Renal cortical epithelial cell (primary cell): ENCODE measurements at regions not wholly inside any gene's neighbourhood (a gene's known extent, or its start where the extent isn't known, plus 50 kb on each side); places are given as distances from the start of the nearest gene placed in this dataset.
A peak's percentile ranks its signal among the peaks of the same experiment; 100 is the strongest.

ENCODE experiments used
- DNase-seq: peaks from one replicate; pipeline ENCODE4 v3.0.0-alpha.2; 2011; ENCODE audit warnings: low read depth

- peak; percentile 20 for DNase-seq
Measured at GRCh38 chr11:26777372-26777808, 55.5 kb upstream of the SLC5A12 start.

- DNase-seq: peak; percentile 59
Measured at GRCh38 chr11:26778000-26778757, 56.3 kb upstream of the SLC5A12 start.

- DNase-seq: no peak
Measured at GRCh38 chr11:26779074-26779865, 57.4 kb upstream of the SLC5A12 start.

GRCh38 chr11:26780376-26781085 lies 58.7 kb upstream of the SLC5A12 start:
- DNase-seq: no peak

GRCh38 chr11:26782220-26782965 lies 60.5 kb upstream of the SLC5A12 start:
- DNase-seq: no peak

- DNase-seq: no peak
Measured at GRCh38 chr11:26783997-26784396, 62.1 kb upstream of the SLC5A12 start.

- no peak for DNase-seq
Measured at GRCh38 chr11:26790738-26791137, 68.9 kb upstream of the SLC5A12 start.

- no peak for DNase-seq
Measured at GRCh38 chr11:26792941-26793340, 71.1 kb upstream of the SLC5A12 start.

GRCh38 chr11:26793487-26793886 lies 71.6 kb upstream of the SLC5A12 start:
- no peak for DNase-seq

GRCh38 chr11:26801601-26802000 lies 79.7 kb upstream of the SLC5A12 start:
- no peak for DNase-seq

GRCh38 chr11:26805001-26805400 lies 83.1 kb upstream of the SLC5A12 start:
- DNase-seq: no peak

- peak; percentile 10 for DNase-seq
Measured at GRCh38 chr11:26806219-26806618, 84.4 kb upstream of the SLC5A12 start.

- peak; percentile 71 for DNase-seq
Measured at GRCh38 chr11:26820739-26821138, 98.9 kb upstream of the SLC5A12 start.

GRCh38 chr11:26823963-26824362 lies 102.1 kb upstream of the SLC5A12 start:
- DNase-seq: no peak

- peak; percentile 92 for DNase-seq
Measured at GRCh38 chr11:26827567-26828081, 105.8 kb upstream of the SLC5A12 start.

GRCh38 chr11:26828288-26828687 lies 106.4 kb upstream of the SLC5A12 start:
- DNase-seq: peak; percentile 47

GRCh38 chr11:26830218-26830617 lies 108.4 kb upstream of the SLC5A12 start:
- no peak for DNase-seq

GRCh38 chr11:26830757-26831156 lies 108.9 kb upstream of the SLC5A12 start:
- no peak for DNase-seq

- DNase-seq: no peak
Measured at GRCh38 chr11:26834601-26835000, 112.7 kb upstream of the SLC5A12 start.

- DNase-seq: no peak
Measured at GRCh38 chr11:26835611-26836010, 113.8 kb upstream of the SLC5A12 start.

GRCh38 chr11:26837154-26837553 lies 115.3 kb upstream of the SLC5A12 start:
- peak; percentile 95 for DNase-seq
